GM18498 (cell line): ENCODE measurements at regions not wholly inside any gene's neighbourhood (a gene's known extent, or its start where the extent isn't known, plus 50 kb on each side); places are given as distances from the start of the nearest gene placed in this dataset.

ENCODE experiments used
- ATAC-seq: cut with Tn5 transposase; IDR thresholded peaks from one replicate; pipeline ENCODE4 v1.9.1; 2021; ENCODE audit warnings: mild to moderate bottlenecking, moderate library complexity; ENCODE audit not compliant: unreplicated experiment

DNA sequence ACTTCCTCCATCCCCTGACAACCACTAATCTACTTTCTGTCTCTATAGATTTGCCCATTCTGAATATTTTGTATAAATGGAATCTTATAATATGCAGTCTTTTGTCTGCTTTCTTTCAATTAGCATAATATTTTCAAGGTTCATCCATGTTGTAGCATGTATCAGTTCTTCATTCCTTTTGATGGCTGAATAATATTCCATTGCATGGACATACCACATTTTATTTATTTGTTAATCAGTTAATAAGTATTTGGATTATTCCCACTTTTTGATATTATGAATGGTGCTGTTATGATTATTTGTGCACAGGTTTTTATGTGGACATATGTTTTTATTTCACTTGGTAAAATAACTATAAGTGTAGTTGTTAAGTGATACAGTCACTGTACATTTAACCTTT lies 155.1 kb upstream of the WSCD2 start:
- ATAC-seq = no peak

- ATAC-seq = no peak
These were observed 152.8 kb upstream of the WSCD2 start for GRCh38 chr12:107976331-107976730.

DNA sequence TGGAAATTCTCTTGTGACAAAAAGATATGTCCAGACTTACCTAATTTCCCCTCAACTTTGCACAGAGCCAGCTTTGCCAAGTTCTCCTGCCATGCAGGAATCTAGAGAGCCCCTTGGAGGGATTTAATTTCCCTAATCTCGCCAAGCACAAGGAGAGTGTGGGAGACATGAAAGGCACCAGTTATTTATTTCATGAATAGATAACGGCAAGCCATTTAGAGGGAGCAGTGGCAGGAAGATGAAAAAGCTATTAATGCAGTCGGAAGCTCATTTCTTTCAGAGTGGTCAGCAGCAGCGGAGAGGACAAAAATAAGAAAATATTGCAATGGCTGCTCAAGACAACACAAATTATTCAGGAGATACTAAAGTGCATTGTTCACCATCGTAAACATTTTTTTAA lies 150.9 kb upstream of the WSCD2 start:
- no peak for ATAC-seq

- ATAC-seq = no peak
These were observed 150.4 kb upstream of the WSCD2 start for GRCh38 chr12:107978641-107979040.

- no peak for ATAC-seq
These were observed 145.2 kb upstream of the WSCD2 start for GRCh38 chr12:107983756-107984472.

DNA sequence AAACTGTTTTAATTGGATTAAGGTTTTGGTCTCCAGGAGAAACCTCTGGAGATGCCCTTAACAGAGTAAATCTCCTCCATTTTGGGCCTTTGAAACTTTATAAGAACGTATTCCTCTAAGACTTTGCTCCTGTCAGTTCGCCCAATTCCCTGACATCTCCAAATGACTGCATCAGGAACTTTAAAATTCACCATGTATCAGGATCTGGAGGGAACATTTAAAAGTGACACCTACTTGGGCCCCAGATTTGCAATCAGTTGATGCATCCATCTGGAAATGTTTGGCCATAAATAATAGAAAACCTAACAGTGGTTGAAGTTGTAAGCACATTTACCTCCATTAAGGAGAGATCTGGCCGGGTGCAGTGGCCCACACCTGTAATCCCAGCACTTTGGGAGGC lies 144.1 kb upstream of the WSCD2 start:
- ATAC-seq = no peak

- ATAC-seq = no peak
These were observed 142.9 kb upstream of the WSCD2 start for GRCh38 chr12:107986183-107986582.

DNA sequence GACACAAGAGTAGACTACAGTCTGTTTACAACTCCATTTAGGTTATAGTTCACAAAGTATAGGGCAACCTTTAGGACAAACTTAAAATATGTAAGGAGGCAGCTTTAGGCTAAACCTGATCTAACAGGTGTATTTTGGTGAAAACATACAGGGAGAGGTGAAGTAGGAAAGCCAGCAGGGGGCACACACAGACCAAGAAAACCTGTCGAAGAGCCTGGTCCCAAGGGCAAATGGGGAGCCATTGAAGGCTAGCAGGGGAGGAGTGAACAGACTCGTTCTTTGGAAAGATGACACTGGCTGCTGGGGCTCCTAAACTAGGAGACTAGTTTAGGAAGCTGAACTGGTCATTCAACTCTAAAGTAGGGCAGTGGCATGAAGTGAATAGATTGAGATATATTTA lies 138.8 kb upstream of the WSCD2 start:
- ATAC-seq = no peak

DNA sequence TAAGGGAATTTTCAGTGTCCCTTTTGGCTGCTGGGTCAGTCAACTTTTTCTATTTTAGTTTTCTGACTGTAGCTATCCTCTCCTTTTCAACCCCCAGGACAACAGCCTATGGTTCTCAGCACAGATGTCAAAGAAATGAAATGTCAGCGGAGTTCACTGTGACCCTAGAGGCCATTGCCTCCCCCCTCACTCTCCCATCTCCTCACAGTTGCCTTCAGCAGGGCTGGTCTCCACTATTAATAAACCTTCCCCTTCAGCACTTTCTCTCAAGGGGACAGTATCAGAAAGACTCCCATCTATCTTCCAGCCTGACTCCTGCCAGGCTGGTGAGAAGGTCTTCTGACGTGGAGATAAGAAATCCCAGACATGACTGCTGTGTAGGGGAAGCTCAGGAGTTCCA lies 137.1 kb upstream of the WSCD2 start:
- no peak for ATAC-seq

GRCh38 chr12:107992870-107993451 lies 136.1 kb upstream of the WSCD2 start:
- ATAC-seq = no peak

DNA sequence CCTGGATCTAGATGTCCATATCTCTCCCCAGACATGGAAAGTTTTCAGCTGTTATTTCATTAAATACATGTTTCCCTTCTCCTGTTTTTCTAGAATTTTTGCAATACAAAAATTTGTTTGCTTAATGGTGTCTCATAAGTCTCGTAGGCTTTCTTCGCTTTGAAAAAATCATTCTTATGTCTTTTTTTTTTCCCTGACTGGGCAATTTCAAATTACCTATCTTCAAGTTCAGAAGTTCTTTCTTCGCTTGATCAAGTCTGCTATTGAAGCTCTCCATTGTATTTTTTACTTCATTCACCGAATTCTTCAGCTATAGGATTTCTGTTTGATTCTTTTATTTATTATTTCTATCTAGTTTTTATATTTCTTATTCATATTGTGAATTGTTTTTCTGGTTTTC lies 130.2 kb upstream of the WSCD2 start:
- no peak for ATAC-seq

- no peak for ATAC-seq
These were observed 129.0 kb upstream of the WSCD2 start for GRCh38 chr12:108000111-108000510.

- no peak for ATAC-seq
These were observed 124.8 kb upstream of the WSCD2 start for GRCh38 chr12:108004319-108004718.

GRCh38 chr12:108008163-108008905 lies 120.8 kb upstream of the WSCD2 start:
- ATAC-seq = no peak

DNA sequence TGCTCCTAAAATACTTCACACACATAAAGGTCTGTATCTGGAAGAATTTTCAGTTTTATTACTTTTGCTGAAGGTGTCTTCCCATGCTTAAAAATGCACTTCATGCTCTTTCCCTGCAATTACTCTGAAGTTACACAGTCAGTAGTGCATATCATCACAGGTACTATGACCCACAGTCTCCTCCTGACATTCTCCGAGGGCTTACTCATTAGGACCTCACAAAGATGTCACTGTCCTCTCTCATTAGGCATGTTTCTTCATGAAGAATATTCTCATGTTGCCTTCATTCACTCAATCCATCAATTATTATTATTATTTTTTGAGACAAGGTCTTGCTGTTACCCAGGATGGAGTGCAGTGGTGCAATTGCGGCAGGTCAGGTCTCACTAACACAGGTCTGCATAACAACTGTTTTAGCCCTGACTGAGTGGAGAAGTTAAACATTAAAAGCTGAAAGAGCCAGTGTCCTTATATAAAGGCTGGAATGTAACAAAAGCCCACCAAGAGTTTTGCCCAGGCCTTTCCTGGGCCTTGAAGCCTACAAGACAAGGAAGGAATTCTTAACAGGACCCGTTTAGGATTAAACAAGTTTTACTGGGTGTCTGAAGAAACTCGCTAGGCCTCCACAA lies 119.5 kb upstream of the WSCD2 start:
- no peak for ATAC-seq

DNA sequence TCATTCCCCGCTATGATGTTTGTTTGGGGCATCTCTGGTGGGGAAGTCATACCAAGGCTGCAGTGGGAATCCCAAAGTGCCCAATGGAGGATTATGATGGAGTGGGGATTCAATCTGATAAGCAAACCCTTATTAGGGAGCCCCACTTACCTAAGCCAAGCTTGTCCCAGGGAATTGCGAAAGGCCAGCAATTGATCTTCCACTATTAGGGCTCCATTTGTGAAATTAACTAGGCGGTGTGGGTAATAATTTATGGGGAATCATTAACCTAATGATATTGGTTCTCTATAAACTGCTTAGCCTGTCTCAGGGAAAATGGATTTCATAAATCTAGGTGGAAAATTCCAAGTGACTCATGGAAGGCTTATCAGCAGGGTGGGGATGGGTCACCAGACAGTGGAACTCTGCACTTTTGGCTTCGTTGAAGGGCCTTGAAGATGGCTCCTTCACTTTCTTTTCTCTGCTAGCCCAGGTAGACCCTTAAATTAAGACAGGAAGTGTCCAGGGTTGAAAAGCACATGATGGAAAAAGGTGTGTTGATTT lies 113.0 kb upstream of the WSCD2 start:
- no peak for ATAC-seq

GRCh38 chr12:108017472-108018057 lies 111.5 kb upstream of the WSCD2 start:
- no peak for ATAC-seq

GRCh38 chr12:108019862-108020261 lies 109.2 kb upstream of the WSCD2 start:
- ATAC-seq = no peak

DNA sequence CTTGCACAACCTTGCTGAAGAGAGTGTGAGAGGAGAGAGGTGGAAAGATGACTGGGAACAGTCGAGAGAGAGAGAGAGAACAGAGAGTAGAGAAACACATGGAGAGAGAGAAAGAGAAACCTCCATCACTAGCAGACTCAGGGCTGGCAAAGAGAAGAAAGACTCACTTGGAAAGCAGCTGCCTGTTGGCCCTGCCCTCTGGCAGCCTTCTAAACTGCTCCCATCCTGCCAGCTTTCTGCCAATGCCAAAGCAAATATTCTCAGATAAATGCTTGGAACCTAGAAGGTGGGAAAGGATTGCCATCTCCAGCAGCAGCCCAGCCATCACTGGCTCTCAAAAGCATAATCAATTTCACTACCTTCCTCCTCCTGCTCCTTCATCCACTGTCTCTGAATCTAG lies 107.9 kb upstream of the WSCD2 start:
- ATAC-seq = no peak

GRCh38 chr12:108021949-108022522 lies 107.1 kb upstream of the WSCD2 start:
- ATAC-seq = no peak
